NCI-H2196 treated with DMSO at 0.1 percent for 48 hours (cell line): ENCODE measurements at regions not wholly inside any gene's neighbourhood (a gene's known extent, or its start where the extent isn't known, plus 50 kb on each side); places are given as distances from the start of the nearest gene placed in this dataset.
"Not testable (repeated sequence)": the region's sequence is repeated elsewhere in the genome, so short reads cannot be mapped to it uniquely, and the experiment has no call there.

Source experiments
- DNase-seq: peaks from one replicate; lab custom pipeline; 2025; ENCODE audit not compliant: unreplicated experiment; lab: John Stamatoyannopoulos, UW

GRCh38 chr10:9301554-9301953, 1247.1 kb downstream of the GATA3 start:
- no peak for DNase-seq

DNA sequence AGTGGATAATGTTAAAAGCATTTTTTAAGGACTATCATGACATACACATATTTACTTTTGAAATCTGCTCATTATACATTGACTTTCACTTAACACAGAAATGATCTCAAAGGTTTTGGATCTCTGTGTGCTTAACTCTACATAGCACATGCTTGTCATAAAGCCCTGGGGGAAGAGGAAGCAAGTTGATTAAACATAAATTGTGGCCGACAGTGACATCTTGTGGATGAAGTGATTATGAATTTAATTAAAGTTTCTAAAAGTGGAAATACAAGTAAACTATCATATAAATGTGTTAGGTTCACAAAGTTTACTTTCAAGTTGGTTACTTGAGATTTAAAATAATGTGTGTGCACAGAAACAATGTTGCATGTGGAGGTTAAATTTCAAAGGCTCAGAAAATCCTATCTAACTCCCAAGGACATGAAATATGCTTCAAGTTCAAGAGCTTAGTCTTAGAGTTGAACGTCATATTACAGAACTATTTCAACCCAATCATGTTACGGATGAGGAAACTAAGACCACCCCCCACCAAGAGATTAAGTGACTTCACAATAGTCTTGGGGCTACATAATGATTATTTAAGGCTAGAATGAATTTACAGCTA, 1247.8 kb downstream of the GATA3 start:
- DNase-seq: no peak

GRCh38 chr10:9305018-9305655, 1250.6 kb downstream of the GATA3 start:
- no peak for DNase-seq

- no peak for DNase-seq
Observed at GRCh38 chr10:9311702-9312499, 1257.4 kb downstream of the GATA3 start.

- DNase-seq: no peak
Observed at GRCh38 chr10:9315292-9315691, 1260.8 kb downstream of the GATA3 start.

DNA sequence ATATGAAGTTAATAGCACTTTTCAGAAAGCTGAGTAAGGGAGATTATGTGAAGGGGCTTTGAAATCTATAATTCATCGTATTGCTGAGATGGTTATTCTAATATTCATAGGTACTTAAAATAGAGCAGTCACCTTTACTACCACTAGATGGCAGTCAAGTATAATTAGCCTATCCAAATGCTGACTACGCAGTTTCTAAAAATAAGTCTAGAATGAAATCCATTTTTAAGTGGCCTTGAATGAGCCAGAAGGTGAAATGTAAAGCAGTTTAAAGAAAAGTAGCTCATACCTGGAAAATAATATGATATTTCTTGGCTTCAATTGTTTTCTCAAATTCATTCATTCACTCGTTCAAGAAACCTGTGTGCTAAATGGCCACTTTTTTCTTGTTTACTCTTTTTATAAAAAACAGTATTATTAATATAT, 1277.1 kb downstream of the GATA3 start:
- no peak for DNase-seq

- DNase-seq: no peak
Observed at GRCh38 chr10:9334270-9334669, 1279.8 kb downstream of the GATA3 start.

DNA sequence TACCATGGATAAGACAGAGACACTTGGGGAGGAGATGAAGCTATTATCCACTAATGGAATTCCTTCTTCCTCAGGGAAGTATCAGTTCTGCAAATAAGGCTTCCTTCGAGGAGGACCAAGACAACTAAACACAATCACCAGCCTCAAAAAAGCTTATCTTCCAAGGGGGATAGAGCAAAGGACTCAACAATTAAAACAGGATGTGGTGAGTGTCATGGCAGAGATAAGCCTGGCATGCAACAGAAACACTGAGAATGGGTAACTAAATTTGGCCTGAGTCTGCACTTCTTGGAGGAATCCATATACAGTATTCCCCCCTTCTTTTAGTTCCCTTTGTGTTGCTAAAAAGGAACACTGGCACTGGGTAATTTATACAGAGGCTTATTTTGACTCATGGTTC, 1285.2 kb downstream of the GATA3 start:
- DNase-seq: no peak

DNA sequence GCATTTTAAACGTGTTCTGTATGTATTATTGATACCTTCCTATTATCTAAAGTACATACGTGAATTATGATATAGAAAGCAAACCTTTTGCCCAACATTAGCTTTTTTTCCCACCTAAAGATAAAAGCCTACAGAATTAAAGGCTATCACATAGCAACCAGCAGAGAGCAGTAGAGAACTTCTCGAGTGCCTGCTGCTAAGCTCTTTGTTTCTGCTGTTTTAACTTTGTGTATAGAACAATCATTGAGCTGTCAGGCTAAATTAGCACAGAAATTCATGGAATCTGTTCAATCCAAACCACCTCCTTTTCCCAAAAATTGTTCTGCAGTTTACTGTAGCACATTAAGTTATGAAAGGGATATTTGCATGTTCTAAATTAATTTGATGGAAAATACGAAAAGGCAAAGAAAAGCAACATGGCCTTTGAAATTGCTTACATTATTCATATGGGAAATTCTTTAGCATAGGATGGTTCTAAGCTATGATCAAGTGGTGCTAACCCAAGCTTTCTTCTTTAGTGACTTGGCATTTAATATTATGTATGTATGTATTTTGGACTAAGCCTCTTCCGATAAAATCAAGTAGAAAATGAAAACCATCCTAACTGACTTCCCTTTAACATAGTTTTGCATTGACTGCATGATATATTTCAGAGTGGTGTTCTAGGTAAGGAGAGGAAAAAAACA, 1288.5 kb downstream of the GATA3 start:
- no peak for DNase-seq

DNA sequence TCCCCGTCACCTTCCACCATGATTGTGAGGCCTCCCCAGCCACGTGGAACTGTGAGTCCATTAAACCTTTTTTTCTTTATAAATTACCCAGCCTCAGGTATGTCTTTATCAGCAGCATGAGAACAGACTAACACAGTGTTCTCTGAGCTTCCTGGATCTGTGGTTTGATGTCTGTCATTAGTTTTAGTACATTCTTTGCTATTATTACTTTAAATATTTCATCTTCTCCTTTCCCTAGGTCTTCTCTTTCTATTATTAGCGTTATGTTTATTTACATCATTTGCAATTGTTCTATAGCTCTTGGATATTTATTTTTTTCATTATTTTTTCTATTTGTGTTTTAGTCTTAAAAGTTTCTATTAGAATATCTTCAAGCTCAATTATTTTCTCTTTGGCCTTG, 1293.4 kb downstream of the GATA3 start:
- DNase-seq: not testable (repeated sequence)

GRCh38 chr10:9357471-9357870, 1303.0 kb downstream of the GATA3 start:
- DNase-seq: no peak

DNA sequence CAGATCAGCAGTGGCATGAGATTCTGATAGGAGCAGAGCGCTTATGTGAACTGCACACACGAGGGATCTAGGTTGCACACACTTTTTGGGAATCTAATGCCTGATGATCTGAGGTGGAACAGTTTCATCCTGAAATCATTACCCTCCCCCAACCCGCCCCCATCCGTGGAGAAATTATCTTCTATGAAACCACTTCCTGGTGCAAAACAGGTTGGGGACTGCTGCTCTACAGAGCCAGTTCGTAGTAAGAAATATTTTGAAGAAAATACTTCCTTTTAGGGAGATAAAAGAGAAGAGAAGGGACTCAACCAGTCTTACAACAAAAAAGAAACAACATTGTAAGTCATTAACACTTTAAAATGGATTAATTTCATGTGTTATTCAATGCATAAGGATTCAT, 1308.2 kb downstream of the GATA3 start:
- DNase-seq: no peak

GRCh38 chr10:9379183-9379582, 1324.7 kb downstream of the GATA3 start:
- DNase-seq: no peak

- DNase-seq: no peak
Observed at GRCh38 chr10:9381733-9382532, 1327.4 kb downstream of the GATA3 start.

DNA sequence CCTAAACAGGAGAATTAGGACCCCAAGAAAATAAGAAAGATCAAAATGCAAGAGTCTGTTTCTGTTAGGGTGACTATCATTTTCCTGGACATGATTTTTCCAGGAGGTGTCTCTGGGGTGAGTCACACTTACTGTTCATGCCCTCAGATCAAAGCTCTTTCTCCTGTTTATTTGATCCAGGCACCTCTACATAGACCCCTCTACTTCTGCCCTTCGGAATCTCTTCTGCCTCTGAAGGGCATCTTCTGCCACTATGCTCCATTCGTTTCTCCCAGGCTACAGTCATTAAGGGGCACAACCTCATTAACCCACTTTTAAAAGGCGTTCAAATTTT, 1328.0 kb downstream of the GATA3 start:
- no peak for DNase-seq

GRCh38 chr10:9390516-9390915, 1336.0 kb downstream of the GATA3 start:
- no peak for DNase-seq

DNA sequence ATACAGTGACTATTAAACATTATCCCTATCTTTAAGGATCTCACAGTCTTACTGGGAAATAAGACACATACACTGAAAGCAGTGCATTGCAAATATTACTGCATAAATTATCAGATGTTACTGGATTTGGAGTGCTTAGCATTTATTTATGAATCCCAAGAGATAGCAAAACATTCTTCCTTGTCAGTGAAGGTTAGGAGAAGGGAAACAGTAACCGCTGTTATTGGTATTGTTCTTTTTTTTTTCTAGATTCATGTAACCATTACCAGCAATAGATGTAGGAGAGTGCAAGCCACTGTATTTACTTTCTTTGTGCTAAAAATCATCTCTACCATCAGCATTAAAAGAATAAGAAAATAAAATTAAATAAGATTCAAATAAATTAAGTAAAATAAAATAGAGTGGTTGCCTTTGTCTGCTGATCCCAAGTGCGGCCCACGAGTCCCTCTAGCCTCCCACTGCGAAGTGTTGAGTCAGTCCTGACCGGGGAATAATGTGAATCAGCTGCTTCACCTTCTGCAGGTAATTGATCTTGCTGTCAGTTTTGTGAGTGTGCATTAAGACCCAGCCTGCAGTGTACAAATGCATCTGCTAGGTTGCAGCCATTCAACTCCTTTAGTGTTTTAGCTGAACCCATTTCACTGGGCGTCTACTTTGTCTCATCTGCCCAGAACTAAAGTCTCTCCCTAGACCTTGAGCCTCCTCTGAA, 1344.9 kb downstream of the GATA3 start:
- no peak for DNase-seq

GRCh38 chr10:9402067-9402466, 1347.6 kb downstream of the GATA3 start:
- not testable (repeated sequence) for DNase-seq

DNA sequence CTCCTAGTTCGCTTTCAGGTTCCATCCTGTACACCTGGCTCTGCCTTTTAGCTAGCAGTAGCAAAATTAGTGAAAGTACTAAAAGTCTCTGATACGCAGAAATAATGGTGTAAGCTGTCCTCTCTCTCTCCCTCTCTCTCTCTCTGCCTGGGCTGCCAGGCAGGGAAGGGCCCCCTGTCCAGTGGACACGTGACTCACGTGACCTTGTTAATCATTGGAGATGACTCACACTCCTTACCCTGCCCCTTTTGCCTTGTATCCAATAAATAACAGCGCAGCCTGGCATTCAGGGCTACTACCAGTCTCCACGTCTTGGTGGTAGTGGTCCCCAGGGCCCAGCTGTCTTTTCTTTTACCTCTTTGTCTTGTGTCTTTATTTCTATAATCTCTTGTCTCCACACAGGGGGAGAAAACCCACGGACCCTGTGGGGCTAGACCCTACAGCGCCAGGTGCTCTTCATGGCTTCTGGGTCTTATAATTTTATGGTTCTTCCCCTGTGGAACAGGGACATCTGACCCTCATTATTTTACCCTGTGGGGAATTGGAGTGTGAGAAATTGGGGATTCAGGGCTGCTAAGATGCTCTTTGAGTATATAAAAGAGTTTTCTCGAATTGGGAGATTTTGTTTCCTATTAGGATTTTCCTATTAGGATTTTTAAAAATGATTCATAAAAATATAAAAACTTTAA, 1348.2 kb downstream of the GATA3 start:
- DNase-seq: not testable (repeated sequence)

DNA sequence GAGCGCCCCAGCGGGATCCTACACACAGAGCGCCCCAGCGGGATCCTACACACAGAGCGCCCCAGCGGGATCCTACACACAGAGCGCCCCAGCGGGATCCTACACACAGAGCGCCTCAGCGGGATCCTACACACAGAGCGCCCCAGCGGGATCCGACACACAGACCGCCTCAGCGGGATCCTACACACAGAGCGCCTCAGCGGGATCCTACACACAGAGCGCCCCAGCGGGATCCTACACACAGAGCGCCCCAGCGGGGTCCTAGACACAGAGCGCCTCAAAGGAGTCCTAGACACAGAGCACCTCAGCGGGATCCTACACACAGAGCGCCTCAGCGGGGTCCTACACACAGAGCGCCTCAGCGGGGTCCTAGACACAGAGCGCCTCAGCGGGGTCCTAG, 1352.7 kb downstream of the GATA3 start:
- DNase-seq: not testable (repeated sequence)
